Pons (tissue), 1 donor: ENCODE measurements at regions not wholly inside any gene's neighbourhood (a gene's known extent, or its start where the extent isn't known, plus 50 kb on each side); places are given as distances from the start of the nearest gene placed in this dataset.

Experiments used
- DNase-seq: peaks from one replicate; pipeline ENCODE4 v3.0.0-alpha.2; 2016; ENCODE audit warnings: low spot score

GRCh38 chr2:237150186-237150585, 64.5 kb downstream of the COPS8 start:
- DNase-seq, result no peak

GRCh38 chr2:237150831-237151375, 65.2 kb downstream of the COPS8 start:
- no peak for DNase-seq

GRCh38 chr2:237152361-237152760, 66.7 kb downstream of the COPS8 start:
- no peak for DNase-seq

- no peak for DNase-seq
These were observed 67.5 kb downstream of the COPS8 start for GRCh38 chr2:237153181-237153580.

GRCh38 chr2:237154082-237154638, 68.5 kb downstream of the COPS8 start:
- peak; percentile 9 for DNase-seq

GRCh38 chr2:237154884-237155851, 69.5 kb downstream of the COPS8 start:
- DNase-seq, result no peak

GRCh38 chr2:237156031-237156856, 70.6 kb downstream of the COPS8 start:
- no peak for DNase-seq

- DNase-seq, result no peak
These were observed 71.4 kb downstream of the COPS8 start for GRCh38 chr2:237156857-237157779.

- no peak for DNase-seq
These were observed 72.1 kb downstream of the COPS8 start for GRCh38 chr2:237157780-237158102.

GRCh38 chr2:237158194-237158593, 72.5 kb downstream of the COPS8 start:
- DNase-seq, result no peak

GRCh38 chr2:237159006-237159911, 73.6 kb downstream of the COPS8 start:
- no peak for DNase-seq

- no peak for DNase-seq
These were observed 74.7 kb downstream of the COPS8 start for GRCh38 chr2:237160271-237160919.

- no peak for DNase-seq
These were observed 75.5 kb downstream of the COPS8 start for GRCh38 chr2:237161189-237161588.

GRCh38 chr2:237162959-237163358, 77.3 kb downstream of the COPS8 start:
- DNase-seq, result no peak

GRCh38 chr2:237164474-237165042, 78.9 kb downstream of the COPS8 start:
- DNase-seq, result no peak

- no peak for DNase-seq
These were observed 80.0 kb downstream of the COPS8 start for GRCh38 chr2:237165405-237166276.

GRCh38 chr2:237167038-237167437, 81.3 kb downstream of the COPS8 start:
- DNase-seq, result no peak

GRCh38 chr2:237167934-237168333, 82.2 kb downstream of the COPS8 start:
- no peak for DNase-seq
